GM12864 (cell line): ENCODE measurements at regions not wholly inside any gene's neighbourhood (a gene's known extent, or its start where the extent isn't known, plus 50 kb on each side); places are given as distances from the start of the nearest gene placed in this dataset.

Experiments used
- DNase-seq: peaks from one replicate; pipeline ENCODE4 v3.0.0-alpha.2; 2011; ENCODE audit warnings: low read depth
- H3K4me3 ChIP-seq: 2 replicates; pipeline ENCODE4 v1.5.1; 2011; ENCODE audit warnings: mild to moderate bottlenecking, low read depth, low read length, control low read depth
- CTCF ChIP-seq: IDR thresholded peaks from 2 replicates; pipeline ENCODE4 v1.5.1; 2011; ENCODE audit warnings: low read depth, mild to moderate bottlenecking, moderate library complexity, low read length, control low read depth, inconsistent platforms; ENCODE audit errors: missing control alignments

GRCh38 chr7:23887660-23888059 lies 177.6 kb downstream of the STK31 start:
- H3K4me3 ChIP-seq: no peak overlapping the region
- no peak for DNase-seq
- no peak for TF ChIP-seq CTCF

- TF ChIP-seq CTCF: no peak
- no peak overlapping the region for H3K4me3 ChIP-seq
- DNase-seq: no peak
Measured at GRCh38 chr7:23888958-23889357, 178.9 kb downstream of the STK31 start.

GRCh38 chr7:23889566-23889965 lies 179.5 kb downstream of the STK31 start:
- DNase-seq: no peak

GRCh38 chr7:23892019-23892418 lies 182.0 kb downstream of the STK31 start:
- TF ChIP-seq CTCF: no peak
- H3K4me3 ChIP-seq: no peak overlapping the region
- no peak for DNase-seq

More at GRCh38 chr7:23889566-23889965, 179.5 kb downstream of the STK31 start:
- no peak overlapping the region for H3K4me3 ChIP-seq
- TF ChIP-seq CTCF: no peak

- DNase-seq: no peak
- TF ChIP-seq CTCF: no peak
- no peak overlapping the region for H3K4me3 ChIP-seq
Measured at GRCh38 chr7:23893176-23893941, 183.3 kb downstream of the STK31 start.

- no peak for TF ChIP-seq CTCF
- no peak for DNase-seq
- no peak overlapping the region for H3K4me3 ChIP-seq
Measured at GRCh38 chr7:23893942-23894891, 184.2 kb downstream of the STK31 start.
